GM20000 (cell line): ENCODE measurements at regions not wholly inside any gene's neighbourhood (a gene's known extent, or its start where the extent isn't known, plus 50 kb on each side); places are given as distances from the start of the nearest gene placed in this dataset.

Experiments
- DNase-seq: peaks from one replicate; pipeline ENCODE4 v3.0.0; 2012; ENCODE audit warnings: low spot score
- TF ChIP-seq, protein P1 (sequence below): IDR thresholded peaks from 2 replicates; pipeline ENCODE4 v1.5.1; 2012; ENCODE audit warnings: mild to moderate bottlenecking, control low read depth; ENCODE audit errors: extremely low read depth, missing control alignments

DNA sequence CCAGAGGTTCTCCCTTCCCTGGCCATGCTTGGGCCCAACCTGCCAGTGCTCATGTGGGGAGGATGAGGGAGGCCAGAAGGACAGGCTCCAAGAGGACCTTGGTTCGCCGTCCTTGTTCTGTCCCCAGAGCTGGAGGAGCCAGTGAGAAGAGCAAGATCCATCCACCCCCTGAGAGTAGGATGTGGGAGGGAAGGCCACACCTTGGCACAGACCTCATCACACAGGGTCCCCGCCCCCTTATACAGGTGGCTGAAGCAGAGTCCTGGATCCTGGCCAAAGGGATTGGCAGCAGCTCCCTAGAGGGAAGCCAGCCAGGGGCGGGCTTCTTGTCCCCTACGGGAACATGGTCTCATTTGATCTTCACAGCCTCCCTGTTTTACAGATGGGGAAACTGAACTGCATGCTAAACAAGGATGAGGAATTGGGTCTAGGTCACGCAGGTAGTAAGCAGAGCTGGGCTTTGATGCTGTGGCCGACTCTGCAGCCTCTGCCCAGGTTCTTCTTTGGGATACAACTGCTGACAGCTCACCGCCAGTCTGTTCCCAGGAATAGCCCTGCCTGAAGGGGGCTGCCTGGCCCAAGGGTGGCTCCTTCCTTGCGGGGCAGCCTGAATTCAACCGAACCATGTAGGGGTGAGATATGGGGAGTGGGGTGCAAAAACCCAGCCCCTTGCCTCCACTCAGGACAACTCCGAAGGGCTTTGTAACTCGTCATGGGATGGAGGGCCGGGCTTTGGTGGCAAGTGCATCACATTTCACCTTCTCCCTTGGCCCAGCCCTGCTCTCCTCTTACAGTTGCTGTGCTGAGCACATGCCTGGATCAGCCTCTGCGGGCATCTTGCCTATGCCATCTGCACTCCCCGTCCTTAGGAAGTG is 62.2 kb upstream of the KDM7A start:
- DNase-seq, result no peak
- TF ChIP-seq, protein P1, sequence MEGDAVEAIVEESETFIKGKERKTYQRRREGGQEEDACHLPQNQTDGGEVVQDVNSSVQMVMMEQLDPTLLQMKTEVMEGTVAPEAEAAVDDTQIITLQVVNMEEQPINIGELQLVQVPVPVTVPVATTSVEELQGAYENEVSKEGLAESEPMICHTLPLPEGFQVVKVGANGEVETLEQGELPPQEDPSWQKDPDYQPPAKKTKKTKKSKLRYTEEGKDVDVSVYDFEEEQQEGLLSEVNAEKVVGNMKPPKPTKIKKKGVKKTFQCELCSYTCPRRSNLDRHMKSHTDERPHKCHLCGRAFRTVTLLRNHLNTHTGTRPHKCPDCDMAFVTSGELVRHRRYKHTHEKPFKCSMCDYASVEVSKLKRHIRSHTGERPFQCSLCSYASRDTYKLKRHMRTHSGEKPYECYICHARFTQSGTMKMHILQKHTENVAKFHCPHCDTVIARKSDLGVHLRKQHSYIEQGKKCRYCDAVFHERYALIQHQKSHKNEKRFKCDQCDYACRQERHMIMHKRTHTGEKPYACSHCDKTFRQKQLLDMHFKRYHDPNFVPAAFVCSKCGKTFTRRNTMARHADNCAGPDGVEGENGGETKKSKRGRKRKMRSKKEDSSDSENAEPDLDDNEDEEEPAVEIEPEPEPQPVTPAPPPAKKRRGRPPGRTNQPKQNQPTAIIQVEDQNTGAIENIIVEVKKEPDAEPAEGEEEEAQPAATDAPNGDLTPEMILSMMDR, result no peak

DNA sequence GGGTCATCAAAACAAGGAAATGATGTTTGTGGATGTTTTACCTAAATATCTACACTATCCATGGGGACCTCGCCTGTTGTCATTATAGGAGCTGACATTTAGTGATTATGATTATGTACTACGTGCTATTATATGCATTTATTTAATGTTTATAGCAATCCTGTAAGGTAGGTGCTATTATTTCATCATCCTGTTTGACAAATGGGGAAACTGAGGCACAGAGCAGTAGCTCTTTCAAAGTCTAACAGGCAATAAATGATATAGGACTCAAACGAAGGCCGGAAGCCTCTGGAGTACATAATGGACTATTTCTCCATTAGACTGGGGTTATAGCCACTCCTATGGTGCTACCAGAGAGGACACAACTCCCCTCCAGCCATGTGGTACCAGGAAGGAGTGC is 60.6 kb upstream of the KDM7A start:
- TF ChIP-seq, protein P1, result no peak
- no peak for DNase-seq

DNA sequence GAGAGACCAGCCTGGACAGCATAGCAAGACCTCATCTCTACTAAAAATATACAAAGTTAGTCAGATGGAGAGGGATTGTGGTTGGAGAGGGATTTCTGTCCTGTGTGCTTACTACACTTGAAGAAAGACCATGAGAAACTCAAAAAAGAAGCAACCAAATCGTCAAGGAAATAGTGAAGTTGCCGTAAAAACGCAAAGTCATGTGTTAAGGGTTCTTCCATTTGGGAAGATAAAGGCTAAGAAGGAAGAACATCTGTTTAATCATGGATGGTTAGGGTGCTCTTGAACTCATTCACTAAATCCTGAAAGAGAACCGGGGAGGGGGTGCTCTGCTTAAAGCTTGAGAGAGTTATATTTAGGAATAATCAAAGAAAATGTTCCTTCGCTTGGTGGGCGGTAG is 59.8 kb upstream of the KDM7A start:
- no peak for DNase-seq
- TF ChIP-seq, protein P1, result no peak

DNA sequence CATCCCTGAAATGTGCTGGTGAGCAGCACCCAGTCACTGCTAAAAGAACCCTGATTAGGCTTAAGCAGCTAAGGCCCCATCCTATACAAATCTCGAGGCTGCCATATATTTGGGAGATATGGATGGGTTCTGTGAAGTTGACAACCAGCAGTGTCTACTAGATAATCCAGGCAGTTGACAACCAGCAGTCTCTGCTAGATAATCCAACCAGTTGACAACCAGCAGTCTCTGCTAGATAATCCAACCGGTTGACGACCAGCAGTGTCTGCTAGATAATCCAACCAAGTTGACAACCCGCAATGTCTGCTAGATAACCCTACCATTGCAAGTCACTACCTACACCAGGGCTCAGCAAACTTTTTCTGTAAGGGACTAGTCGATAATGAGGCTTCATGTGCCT is 58.3 kb upstream of the KDM7A start:
- no peak for DNase-seq
- TF ChIP-seq, protein P1, result no peak

DNA sequence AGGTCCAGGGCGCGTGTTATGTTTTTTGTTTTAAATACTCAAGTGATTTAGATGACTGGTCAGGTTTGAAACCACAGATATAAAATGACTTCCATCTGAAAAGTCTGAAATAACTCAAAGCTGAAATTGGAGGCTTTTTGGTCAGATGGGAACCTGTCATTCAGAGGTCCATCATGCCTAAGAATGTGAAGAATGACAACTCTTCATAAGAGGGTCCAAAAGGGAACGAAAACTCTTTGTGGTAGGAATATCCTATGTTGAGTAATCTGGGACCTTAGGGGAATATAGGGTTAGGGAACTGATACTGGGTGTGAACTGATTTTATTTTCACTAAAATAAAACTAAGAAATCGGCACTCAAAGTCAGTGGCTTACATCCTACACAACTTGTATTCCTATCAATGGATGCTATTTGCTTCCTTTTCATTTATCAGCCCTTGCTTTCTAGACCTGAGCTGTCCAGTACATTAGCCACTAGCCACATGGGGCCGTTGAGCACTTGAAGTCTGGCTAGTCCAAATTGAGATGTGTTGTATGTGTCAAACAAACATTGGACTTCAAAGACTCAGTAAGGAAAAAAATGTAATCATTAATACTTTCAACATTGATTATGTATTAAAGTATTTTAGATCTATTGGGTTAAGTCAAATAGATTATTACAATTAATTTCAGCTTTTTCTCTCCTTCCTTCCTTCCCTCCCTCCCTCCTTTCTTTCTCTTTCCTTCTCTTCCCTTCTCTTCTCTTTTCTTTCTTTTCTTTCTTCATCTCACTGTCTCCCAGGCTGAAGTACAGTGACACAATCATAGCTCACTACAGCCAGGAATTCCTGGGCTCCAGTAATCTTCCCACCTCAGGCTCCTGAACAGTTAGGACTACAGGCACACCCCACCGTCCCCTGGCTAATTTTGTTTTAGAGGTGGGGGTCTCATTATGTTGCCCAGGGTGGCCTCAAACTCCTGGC is 56.5 kb upstream of the KDM7A start:
- TF ChIP-seq, protein P1, result no peak
- peak; percentile 43 for DNase-seq

DNA sequence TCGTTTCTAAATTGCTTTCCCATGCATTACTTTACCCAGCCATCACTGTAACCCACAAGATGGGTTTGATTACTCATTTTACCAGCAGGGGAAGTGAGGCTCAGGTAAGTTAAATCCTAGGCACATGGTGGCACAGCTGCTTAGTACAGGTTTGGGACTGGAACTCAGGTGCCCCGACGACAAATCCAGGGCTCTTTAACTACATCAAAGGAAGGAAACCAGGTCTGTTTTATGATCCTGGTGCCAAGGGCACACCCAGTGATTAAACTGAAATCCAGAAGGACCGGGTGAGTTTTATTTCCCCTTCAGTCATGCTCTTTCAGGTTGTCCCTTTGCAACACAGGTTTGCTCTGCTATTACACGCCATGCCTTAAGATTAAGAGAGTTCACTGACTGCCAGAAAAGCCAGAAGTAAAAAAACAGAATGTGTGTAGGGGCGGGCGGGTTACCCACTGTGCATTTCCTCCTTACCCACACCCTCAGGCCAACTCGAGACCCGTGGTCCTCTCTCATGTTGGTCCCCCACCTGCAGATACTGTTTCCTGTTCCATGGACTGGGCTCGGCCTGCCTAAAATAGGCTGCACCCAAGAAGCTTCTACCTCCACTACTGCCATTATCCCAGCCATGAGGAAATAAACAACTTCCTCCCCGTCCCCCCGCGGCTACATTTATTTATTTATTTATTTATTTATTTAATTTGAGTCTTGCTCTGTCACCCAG is 55.1 kb upstream of the KDM7A start:
- TF ChIP-seq, protein P1, result no peak
- DNase-seq, result no peak
